MCF 10A (cell line): ENCODE measurements at regions not wholly inside any gene's neighbourhood (a gene's known extent, or its start where the extent isn't known, plus 50 kb on each side); places are given as distances from the start of the nearest gene placed in this dataset.
"Not testable (repeated sequence)": the region's sequence is repeated elsewhere in the genome, so short reads cannot be mapped to it uniquely, and the experiment has no call there.

Experiments
- BruUV-seq: library from RNA; stranded (reverse); fragments of 400-500 nt; replicated peaks from 2 replicates; lab custom pipeline; 2021; lab: Mats Ljungman, UMichigan
- CTCF ChIA-PET: fragments of 300-600 bp; sonication (Branson Sonifier 250); formaldehyde crosslinking; extraction: SDS; loops from one replicate; lab custom pipeline; 2021; ENCODE audit warnings: antibody characterized with exemption, inconsistent platforms; lab: Yijun Ruan, JAX
- POLR2A ChIA-PET: fragments of 300-600, 350-650 bp; sonication (Branson Sonifier 250); formaldehyde crosslinking; extraction: SDS; loops from one replicate; lab custom pipeline; 2020; ENCODE audit warnings: antibody characterized with exemption, inconsistent platforms; lab: Yijun Ruan, JAX
- DNase-seq: peaks from one replicate; pipeline ENCODE4 v3.0.0-alpha.2; 2018; ENCODE audit not compliant: unreplicated experiment
- H3K27ac Mint-ChIP-seq: one replicate; pipeline ENCODE4 v1.8.0; 2022; ENCODE audit warnings: mild to moderate bottlenecking, low read depth, mixed read lengths; ENCODE audit not compliant: unreplicated experiment
- H3K27me3 Mint-ChIP-seq: one replicate; pipeline ENCODE4 v1.8.0; 2022; ENCODE audit warnings: mixed read lengths; ENCODE audit not compliant: insufficient read depth, unreplicated experiment
- H3K36me3 Mint-ChIP-seq: one replicate; pipeline ENCODE4 v1.8.0; 2022; ENCODE audit warnings: mild to moderate bottlenecking, moderate library complexity, mixed read lengths; ENCODE audit not compliant: insufficient read depth, unreplicated experiment
- H3K4me1 Mint-ChIP-seq: one replicate; pipeline ENCODE4 v1.8.0; 2022; ENCODE audit warnings: mixed read lengths; ENCODE audit not compliant: insufficient read depth, unreplicated experiment
- H3K4me3 Mint-ChIP-seq: one replicate; pipeline ENCODE4 v1.8.0; 2022; ENCODE audit warnings: mild to moderate bottlenecking, moderate library complexity, mixed read lengths; ENCODE audit not compliant: unreplicated experiment
- H3K9me3 Mint-ChIP-seq: one replicate; pipeline ENCODE4 v1.8.0; 2022; ENCODE audit warnings: mixed read lengths; ENCODE audit not compliant: unreplicated experiment
- CTCF ChIP-seq: fragments of 200-600 bp; IDR thresholded peaks from one replicate; pipeline ENCODE4 v1.8.0; 2022; ENCODE audit warnings: antibody characterized with exemption, mild to moderate bottlenecking; ENCODE audit not compliant: unreplicated experiment
- intact Hi-C: fragments of 100-400 bp; cut with micrococcal nuclease; formaldehyde crosslinking; loops from 2 replicates; pipeline ENCODE4 v1.14.1; 2022

DNA sequence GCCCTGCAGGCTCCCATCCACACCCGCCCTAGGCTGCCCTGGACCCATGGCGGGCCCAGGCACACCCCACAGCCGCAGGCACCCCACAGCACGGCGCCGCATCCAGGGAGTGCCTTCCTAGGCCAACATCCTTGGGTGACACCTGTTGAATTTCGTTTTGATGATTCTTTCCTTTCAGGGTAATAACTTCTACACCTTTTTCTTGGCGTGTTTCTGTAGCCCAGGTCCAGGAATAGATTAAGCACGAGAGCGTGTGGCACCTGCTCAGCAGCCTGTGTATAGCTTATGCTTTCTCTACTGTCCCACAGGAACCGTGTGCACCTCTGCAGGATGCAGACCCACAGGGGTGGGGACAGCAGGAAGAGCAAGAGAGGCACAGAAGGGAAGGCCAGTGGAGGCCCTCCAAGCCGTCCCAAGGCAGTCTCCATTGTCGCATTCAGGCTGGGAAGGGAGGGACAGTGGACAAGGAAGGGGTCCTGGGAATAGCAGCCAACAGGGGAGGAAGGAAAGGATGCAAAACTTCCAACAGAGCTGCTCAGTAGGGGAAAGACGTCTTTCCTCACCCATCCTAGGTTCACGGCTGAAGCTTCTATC, 118.1 kb upstream of the AFDN start:
- intact Hi-C loops = no loop called here
- H3K27me3 Mint-ChIP-seq = peaks cover 71% of the 10 kb centered on the region
- no peak for TF ChIP-seq CTCF
- no peak overlapping the region for H3K4me3 Mint-ChIP-seq
- CTCF ChIA-PET = no interaction called here
- no peaks in the 10 kb centered on the region for H3K4me1 Mint-ChIP-seq
- H3K9me3 Mint-ChIP-seq = no peaks in the 10 kb centered on the region
- POLR2A ChIA-PET = no interaction called here
- BruUV-seq = no TSS peak
- H3K27ac Mint-ChIP-seq = no peak overlapping the region
- no peak for DNase-seq
- no peaks in the 10 kb centered on the region for H3K36me3 Mint-ChIP-seq

DNA sequence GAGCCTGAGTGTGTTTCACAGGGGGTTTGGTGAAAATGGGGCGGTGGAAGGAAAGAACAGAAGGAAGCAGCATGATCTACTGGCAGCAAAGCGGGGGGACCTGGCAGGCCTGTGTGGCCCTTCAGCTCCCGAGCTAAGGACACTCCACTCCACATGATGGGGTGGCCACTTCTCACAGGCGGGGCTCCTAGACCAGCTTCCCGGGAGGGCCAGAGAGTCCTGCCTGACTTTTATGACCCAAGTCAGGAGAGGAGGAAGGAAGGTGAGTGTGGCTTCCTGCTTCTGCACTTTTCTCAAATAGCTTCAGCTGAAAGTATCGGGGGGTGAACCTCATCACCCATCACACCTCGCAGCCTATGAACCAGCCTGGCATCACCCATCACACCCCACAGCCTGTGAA, 117.5 kb upstream of the AFDN start:
- no peaks in the 10 kb centered on the region for H3K4me1 Mint-ChIP-seq
- H3K36me3 Mint-ChIP-seq = no peaks in the 10 kb centered on the region
- no peak overlapping the region for H3K27ac Mint-ChIP-seq
- no TSS peak for BruUV-seq
- H3K27me3 Mint-ChIP-seq = peaks cover 77% of the 10 kb centered on the region
- H3K9me3 Mint-ChIP-seq = no peaks in the 10 kb centered on the region
- TF ChIP-seq CTCF = no peak
- DNase-seq = no peak
- ChIA-PET POLR2A (no interaction called here), CTCF (interaction anchor here (0.7 kb wide), 1 partner anchor 680 kb away, joined by 3 read pairs; no protein-coding TSS in a partner anchor)
- no peak overlapping the region for H3K4me3 Mint-ChIP-seq
- intact Hi-C loops = no loop called here

GRCh38 chr6:167709776-167710336, 116.9 kb upstream of the AFDN start:
- H3K4me1 Mint-ChIP-seq, H3K9me3 Mint-ChIP-seq, H3K36me3 Mint-ChIP-seq, DNase-seq, H3K27ac Mint-ChIP-seq, H3K4me3 Mint-ChIP-seq, BruUV-seq, POLR2A ChIA-PET, intact Hi-C loops: not testable (repeated sequence)
- CTCF ChIA-PET = interaction anchor here (0.7 kb wide), 1 partner anchor 680 kb away, joined by 3 read pairs; no protein-coding TSS in a partner anchor
- H3K27me3 Mint-ChIP-seq = peaks cover 84% of the 10 kb centered on the region

- Mint-ChIP-seq H3K4me3 (no peak overlapping the region), H3K27me3 (peaks cover 90% of the 10 kb centered on the region), H3K36me3 (no peaks in the 10 kb centered on the region), H3K27ac (no peak overlapping the region), H3K4me1 (no peaks in the 10 kb centered on the region), H3K9me3 (no peaks in the 10 kb centered on the region)
- intact Hi-C loops = no loop called here
- DNase-seq = no peak
- no TSS peak for BruUV-seq
- TF ChIP-seq CTCF = no peak
- ChIA-PET CTCF (no interaction called here), POLR2A (interaction anchor here (0.7 kb wide), 1 partner anchor 32 kb away, joined by 4 read pairs; no protein-coding TSS in a partner anchor)
Observed at GRCh38 chr6:167710363-167710920, 116.3 kb upstream of the AFDN start.
